HG03135 (cell line): ENCODE measurements at regions not wholly inside any gene's neighbourhood (a gene's known extent, or its start where the extent isn't known, plus 50 kb on each side); places are given as distances from the start of the nearest gene placed in this dataset.
"Not testable (repeated sequence)": the region's sequence is repeated elsewhere in the genome, so short reads cannot be mapped to it uniquely, and the experiment has no call there.

ENCODE experiments used
- ATAC-seq: cut with Tn5 transposase; IDR thresholded peaks from one replicate; pipeline ENCODE4 v1.9.1; 2021; ENCODE audit warnings: mild to moderate bottlenecking, moderate library complexity; ENCODE audit not compliant: unreplicated experiment

- ATAC-seq: no peak
Observed at GRCh38 chr12:13924286-13924685, 57.1 kb downstream of the GRIN2B start.

- ATAC-seq: no peak
Observed at GRCh38 chr12:13918897-13919296, 62.5 kb downstream of the GRIN2B start.

- ATAC-seq: no peak
Observed at GRCh38 chr12:13915096-13915495, 66.3 kb downstream of the GRIN2B start.

GRCh38 chr12:13913371-13913770, 68.0 kb downstream of the GRIN2B start:
- no peak for ATAC-seq

- no peak for ATAC-seq
Observed at GRCh38 chr12:13911756-13912554, 69.4 kb downstream of the GRIN2B start.

GRCh38 chr12:13905794-13906193, 75.6 kb downstream of the GRIN2B start:
- no peak for ATAC-seq

GRCh38 chr12:13900718-13901117, 80.7 kb downstream of the GRIN2B start:
- no peak for ATAC-seq

GRCh38 chr12:13898387-13898786, 83.0 kb downstream of the GRIN2B start:
- ATAC-seq: not testable (repeated sequence)

GRCh38 chr12:13897811-13898210, 83.6 kb downstream of the GRIN2B start:
- ATAC-seq: no peak

GRCh38 chr12:13896063-13896626, 85.3 kb downstream of the GRIN2B start:
- no peak for ATAC-seq

- ATAC-seq: no peak
Observed at GRCh38 chr12:13891902-13892301, 89.5 kb downstream of the GRIN2B start.

GRCh38 chr12:13890943-13891342, 90.5 kb downstream of the GRIN2B start:
- ATAC-seq: no peak

- no peak for ATAC-seq
Observed at GRCh38 chr12:13887779-13888388, 93.5 kb downstream of the GRIN2B start.

- ATAC-seq: no peak
Observed at GRCh38 chr12:13882176-13882575, 99.2 kb downstream of the GRIN2B start.

GRCh38 chr12:13880613-13881012, 100.8 kb downstream of the GRIN2B start:
- ATAC-seq: no peak

- no peak for ATAC-seq
Observed at GRCh38 chr12:13875744-13876143, 105.7 kb downstream of the GRIN2B start.

GRCh38 chr12:13870255-13870654, 111.1 kb downstream of the GRIN2B start:
- ATAC-seq: no peak

GRCh38 chr12:13864081-13864673, 117.2 kb downstream of the GRIN2B start:
- peak; percentile 93 for ATAC-seq

GRCh38 chr12:13857750-13858149, 123.7 kb downstream of the GRIN2B start:
- no peak for ATAC-seq

- no peak for ATAC-seq
Observed at GRCh38 chr12:13853471-13853870, 127.9 kb downstream of the GRIN2B start.

- no peak for ATAC-seq
Observed at GRCh38 chr12:13851828-13852227, 129.6 kb downstream of the GRIN2B start.

GRCh38 chr12:13849456-13849855, 131.9 kb downstream of the GRIN2B start:
- ATAC-seq: no peak
